Stimulated activated naive CD4-positive, alpha-beta T cell (primary cell): ENCODE measurements at regions not wholly inside any gene's neighbourhood (a gene's known extent, or its start where the extent isn't known, plus 50 kb on each side); places are given as distances from the start of the nearest gene placed in this dataset.
"Not testable (repeated sequence)": the region's sequence is repeated elsewhere in the genome, so short reads cannot be mapped to it uniquely, and the experiment has no call there.

Experiments
- DNase-seq, 6 experiments: peaks; one replicate each; lab custom pipeline; 2025; lab: John Stamatoyannopoulos, UW

DNA sequence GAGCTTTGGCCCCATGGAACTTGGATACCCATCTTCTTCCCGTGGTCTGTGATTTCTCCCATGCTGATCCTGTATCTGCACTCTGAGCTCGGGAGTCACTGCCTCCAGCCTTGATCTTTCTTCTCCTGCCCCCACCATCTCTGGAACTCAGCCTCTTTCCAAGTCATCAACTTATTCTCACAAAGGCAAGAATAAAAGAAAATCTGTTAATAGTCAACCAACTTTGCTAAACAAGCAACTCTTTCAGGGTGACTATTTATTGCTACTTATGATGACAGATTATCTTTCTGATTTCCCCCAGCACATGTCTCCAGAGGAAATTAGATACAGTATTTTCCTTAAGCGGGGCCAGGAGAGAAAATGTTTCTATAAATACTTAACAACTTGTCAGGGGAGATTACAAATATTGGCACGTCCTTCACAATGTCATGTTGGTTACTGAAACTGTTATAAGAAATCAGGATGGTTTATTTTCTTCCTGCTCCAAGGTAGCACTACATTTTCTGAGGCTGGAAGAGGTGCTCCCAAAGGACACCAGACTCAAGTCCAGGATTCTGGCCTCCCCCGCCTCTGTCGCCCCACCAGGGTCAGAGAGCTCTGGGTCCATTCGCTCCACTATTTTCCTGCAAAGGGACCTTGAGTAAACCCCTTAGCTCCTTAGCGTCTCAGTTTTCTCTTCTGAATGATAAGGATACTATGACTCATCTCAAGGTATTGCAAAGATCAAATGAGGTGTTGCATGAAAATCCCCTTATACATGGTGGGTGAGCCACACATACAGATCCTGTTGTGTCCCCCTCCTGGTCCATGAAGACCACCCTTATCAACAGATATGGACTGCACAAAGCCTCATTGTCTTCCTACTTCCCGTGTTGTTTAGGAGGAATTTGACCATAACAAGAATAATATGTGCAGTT lies 205.2 kb upstream of the WSCD1 start:
- no peak for DNase-seq

GRCh38 chr17:5866978-5867377 lies 203.2 kb upstream of the WSCD1 start:
- DNase-seq, result no peak

DNA sequence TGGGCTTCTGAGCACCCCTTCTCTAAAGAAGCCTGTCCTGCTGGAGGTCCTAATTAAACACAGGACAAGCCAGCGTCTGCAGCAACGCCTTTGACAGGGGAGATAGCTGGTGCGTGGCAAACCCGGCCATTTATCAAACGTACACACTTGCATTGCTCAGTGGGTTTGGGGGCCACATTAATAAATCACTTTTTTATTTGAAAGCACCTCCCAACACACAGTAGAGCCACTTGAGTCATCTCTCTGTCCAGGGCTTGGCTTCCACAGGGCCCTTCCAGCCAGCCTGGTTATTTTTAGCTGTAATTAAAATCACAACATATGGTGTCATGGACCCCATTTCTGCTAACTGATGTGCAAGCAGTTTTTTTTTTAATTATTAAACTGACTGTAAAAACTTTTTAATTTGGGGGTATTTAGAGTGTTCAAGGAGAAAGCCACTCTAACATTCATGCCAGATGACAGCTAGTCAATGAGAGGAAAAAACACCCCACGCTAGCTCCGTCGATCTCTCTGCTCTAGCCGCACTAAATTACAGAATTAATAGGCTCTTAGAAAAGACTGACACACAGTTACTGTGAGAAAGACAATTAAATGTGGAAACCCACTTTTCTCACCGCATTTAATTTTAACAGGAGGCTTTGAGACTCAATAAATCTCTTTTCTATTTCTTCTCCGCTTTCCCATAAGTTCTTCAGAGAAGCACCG lies 201.0 kb upstream of the WSCD1 start:
- DNase-seq, result no peak

DNA sequence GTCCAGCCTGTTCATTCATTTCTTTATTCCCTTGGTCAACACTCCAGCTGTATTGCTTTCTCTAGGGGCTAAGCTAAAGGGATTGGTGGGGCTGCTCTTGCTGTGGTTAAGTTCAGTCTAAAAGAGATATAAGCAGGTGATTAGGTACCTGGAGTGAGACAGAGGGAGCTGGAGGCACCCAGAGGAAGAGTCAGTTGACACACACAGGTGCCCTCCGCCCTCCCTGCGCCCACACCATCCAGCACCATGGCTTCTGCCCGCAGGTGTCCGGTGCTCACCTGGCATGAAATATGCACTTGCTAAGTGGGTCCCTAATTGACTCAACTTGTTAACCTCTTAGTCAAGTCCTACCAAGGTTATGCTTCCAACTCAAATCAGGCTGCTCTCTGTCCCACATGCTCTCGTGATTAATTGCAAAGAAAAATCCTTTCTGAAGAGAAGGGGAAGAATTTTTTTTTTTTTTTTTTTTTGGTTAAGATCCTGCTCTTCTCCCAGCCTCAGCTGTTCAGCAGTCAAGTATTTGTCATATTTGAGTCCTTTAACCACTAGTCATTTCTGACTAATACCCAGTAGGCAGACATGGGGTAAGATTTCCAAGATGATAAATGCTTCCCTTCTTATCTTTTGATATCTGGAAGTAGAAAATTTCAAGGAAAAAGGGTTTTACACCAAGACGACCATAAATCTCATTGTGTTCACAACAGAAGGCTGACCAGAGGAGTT lies 199.8 kb upstream of the WSCD1 start:
- DNase-seq, result no peak

- no peak for DNase-seq
These were observed 198.5 kb upstream of the WSCD1 start for GRCh38 chr17:5871666-5872065.

DNA sequence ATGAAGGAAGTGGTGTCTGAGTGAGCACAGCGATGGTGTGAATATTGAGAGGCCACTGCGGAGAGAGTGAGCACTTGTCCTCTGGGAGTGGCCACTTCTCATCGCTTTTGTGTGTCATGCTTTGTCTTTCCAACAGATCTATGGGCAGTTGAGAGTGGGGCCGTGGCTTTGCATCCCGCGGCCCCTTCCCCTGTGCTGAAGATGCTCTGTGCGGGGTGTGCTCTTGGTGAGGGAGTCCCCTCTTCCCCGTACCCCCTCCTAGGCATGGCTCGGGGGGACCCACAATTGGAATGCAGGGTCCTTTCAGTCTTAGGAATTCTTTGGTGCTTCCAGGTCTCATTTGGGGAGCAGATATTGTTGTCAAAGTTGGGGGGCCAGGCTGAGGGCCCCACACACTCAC lies 197.3 kb upstream of the WSCD1 start:
- DNase-seq, result no peak

- DNase-seq, result no peak
These were observed 196.4 kb upstream of the WSCD1 start for GRCh38 chr17:5873781-5874180.

- no peak for DNase-seq
These were observed 195.7 kb upstream of the WSCD1 start for GRCh38 chr17:5874486-5874885.

- no peak for DNase-seq
These were observed 192.8 kb upstream of the WSCD1 start for GRCh38 chr17:5877366-5877765.

DNA sequence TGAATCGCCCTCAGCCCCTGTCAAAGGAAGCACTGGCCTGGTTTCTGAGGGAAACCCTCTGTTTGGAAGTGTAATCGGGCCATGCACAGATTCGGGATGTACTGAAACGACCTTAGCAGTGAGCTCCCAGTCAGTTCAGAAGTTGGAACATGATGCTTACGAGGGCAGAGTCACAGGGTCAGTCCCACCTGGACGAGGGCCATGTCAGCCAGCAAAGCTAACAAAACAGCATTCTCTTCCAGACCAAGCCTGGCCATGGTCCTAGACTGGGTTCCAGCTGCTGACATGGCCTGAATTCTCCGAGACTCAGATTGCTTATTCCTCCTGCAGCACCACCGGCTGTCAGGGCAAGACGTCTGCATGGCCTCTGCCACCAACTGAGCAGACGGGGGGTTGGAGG lies 192.2 kb upstream of the WSCD1 start:
- no peak for DNase-seq

DNA sequence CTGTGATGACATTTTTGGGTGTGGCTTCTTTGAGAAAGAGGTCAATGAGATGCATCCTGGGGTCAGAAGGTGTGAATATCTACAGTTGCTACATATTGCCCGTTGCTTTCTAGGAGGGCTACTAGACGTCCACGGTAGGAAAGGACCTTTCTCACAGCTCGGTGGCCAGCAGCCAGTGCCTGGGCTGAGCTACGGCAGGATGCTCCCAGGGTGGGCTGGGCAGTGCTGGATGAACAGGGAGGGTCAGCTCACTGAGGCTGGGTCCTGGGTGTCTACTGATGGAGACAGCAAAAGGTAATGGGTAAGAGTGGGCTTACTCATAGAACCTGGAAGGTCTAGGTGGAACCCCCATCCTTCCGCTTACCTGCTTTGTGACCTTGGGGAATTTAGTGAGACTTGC lies 188.3 kb upstream of the WSCD1 start:
- no peak for DNase-seq

GRCh38 chr17:5883775-5884665 lies 186.2 kb upstream of the WSCD1 start:
- DNase-seq, result no peak

DNA sequence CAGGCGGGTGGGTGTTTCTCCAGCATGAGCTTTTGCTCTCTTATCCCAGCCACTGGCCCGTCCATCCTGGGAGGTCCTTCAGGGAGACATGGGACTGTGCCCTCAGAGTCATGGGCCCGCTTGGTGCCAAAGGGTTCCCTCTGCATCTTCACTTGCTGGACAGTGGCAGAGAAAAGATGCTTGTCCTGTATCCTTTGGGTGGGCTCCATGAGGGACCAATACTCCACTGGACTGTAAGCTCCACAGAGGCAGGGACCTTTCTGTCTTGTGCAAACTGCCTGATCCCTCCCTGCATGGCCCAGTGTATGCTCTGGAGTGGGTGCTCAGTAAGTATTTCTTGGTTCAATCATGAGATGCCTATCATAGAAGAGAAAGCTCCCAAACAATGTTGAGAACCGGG lies 184.8 kb upstream of the WSCD1 start:
- DNase-seq, result no peak

DNA sequence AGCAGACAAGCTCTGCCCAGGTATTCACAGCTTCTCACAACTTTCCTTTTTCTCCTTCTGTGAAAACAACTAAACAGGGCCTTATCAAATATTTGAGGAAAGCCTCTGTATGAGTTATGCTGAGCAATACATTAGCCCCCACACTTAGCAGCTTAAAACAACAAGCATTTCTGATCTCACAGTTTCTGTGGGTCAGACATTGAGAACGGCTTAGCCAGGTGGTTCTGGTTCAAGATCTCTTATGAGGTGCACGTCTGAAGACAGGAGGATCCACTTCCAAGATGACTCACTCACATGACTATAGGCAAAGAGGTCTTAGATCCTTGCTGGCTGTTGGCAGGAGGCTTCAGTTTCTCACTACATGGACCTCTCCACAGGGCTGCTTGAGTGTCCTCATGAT lies 181.4 kb upstream of the WSCD1 start:
- DNase-seq, result no peak

- no peak for DNase-seq
These were observed 177.1 kb upstream of the WSCD1 start for GRCh38 chr17:5892921-5893675.

GRCh38 chr17:5893741-5894140 lies 176.4 kb upstream of the WSCD1 start:
- no peak for DNase-seq

- no peak for DNase-seq
These were observed 174.9 kb upstream of the WSCD1 start for GRCh38 chr17:5895276-5895675.

DNA sequence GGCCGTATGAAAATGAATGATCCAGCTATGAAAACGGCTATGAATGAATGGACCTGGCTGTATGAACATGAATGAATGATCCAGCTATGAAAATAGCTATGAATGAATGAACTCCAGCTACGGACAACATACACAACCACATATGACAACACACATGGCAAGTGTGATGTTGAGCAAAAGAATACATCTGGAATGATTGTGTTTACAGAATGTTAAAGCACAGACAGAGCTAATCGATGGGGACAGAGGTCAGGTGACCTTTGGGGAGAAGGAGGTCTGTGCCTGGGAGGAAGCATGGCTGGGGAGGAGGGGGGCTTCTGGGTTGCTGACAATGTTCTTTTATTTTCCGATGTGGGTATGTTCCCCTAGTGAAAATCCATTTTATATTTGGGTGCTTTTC lies 174.0 kb upstream of the WSCD1 start:
- no peak for DNase-seq

- DNase-seq, result no peak
These were observed 172.8 kb upstream of the WSCD1 start for GRCh38 chr17:5897275-5897911.

DNA sequence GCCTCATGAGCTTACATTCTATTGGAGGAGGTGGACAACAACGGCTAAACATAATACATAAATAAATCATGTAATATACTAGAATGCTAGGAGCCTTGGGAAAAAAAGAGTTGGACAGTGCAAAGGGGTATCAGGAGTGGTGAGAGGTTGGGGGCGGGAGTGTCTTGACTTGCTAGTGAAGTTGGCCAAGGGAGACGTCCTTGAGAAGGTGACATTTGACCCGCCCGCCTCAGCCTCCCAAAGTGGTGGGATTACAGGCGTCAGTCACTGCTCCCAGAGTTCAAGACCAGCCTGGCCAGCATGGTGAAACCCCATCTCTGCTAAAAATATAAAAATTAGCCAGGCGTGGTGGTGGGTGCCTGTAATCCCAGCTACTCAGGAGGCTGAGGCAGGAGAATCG lies 172.2 kb upstream of the WSCD1 start:
- not testable (repeated sequence) for DNase-seq

DNA sequence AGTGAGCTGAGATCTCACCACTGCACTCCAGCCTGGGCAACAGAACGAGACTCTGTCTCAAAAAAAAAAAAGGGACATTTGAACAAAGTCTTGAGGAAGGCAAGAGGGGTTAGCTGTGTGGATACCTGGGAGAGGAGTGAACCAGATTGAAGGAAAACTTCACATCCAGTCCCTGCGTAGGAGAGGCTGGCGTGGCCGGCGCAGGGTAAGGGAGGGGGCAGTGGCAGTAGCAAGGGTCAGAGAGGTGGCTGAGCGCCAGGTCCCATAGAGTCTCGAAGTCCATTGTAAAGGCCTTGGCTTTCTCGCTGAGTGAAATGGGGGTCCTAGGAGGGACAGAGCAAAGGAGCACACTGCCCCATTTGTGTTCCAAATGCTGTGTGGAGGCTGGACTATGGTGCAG lies 171.8 kb upstream of the WSCD1 start:
- DNase-seq, result no peak
